GM12878 (cell line): ENCODE measurements at regions not wholly inside any gene's neighbourhood (a gene's known extent, or its start where the extent isn't known, plus 50 kb on each side); places are given as distances from the start of the nearest gene placed in this dataset.

ENCODE experiments used
- ATAC-seq: fragments of 200-7000 bp; cut with Tn5 transposase; 3 replicates; pipeline ENCODE4 v1.9.1; 2020; ENCODE audit warnings: mild to moderate bottlenecking, moderate library complexity
- BruUV-seq: library from RNA; stranded (reverse); fragments of 400-500 nt; replicated peaks from 2 replicates; lab custom pipeline; 2021; lab: Mats Ljungman, UMichigan
- CTCF ChIA-PET: fragments of 300-600 bp; sonication (Branson Sonifier 250); formaldehyde crosslinking; extraction: SDS; loops from one replicate; lab custom pipeline; 2021; ENCODE audit warnings: inconsistent platforms; lab: Yijun Ruan, JAX
- POLR2A ChIA-PET: fragments of 350-600 bp; formaldehyde crosslinking; extraction: SDS; loops from one replicate; lab custom pipeline; 2021; ENCODE audit warnings: inconsistent platforms; lab: Charles Lee
- RAD21 ChIA-PET: fragments of 300-600 bp; sonication (Branson Sonifier 250); formaldehyde crosslinking; loops from one replicate; lab custom pipeline; 2023; ENCODE audit warnings: antibody characterized with exemption; ENCODE audit not compliant: unreplicated experiment; lab: Charles Lee
- SMC1A ChIA-PET: fragments of 300-600 bp; sonication (Branson Sonifier 250); formaldehyde crosslinking; loops from one replicate; lab custom pipeline; 2023; ENCODE audit not compliant: unreplicated experiment, uncharacterized antibody; lab: Charles Lee
- DNase-seq: peaks from one replicate; pipeline ENCODE4 v3.0.0-alpha.2; 2011; ENCODE audit warnings: low read depth, low spot score
- FAIRE-seq: peaks from 3 replicates; lab custom pipeline; 2011; peaks lifted over from hg19 to GRCh38; lab: Jason Lieb, UNC
- H2AFZ ChIP-seq: 2 replicates; pipeline ENCODE4 v1.6.0; 2011; ENCODE audit warnings: low read depth, low read length, control low read depth; ENCODE audit not compliant: control insufficient read depth
- H3K27ac ChIP-seq: 2 replicates; pipeline ENCODE4 v1.5.1; 2011; ENCODE audit warnings: control low read depth; ENCODE audit not compliant: control insufficient read depth, insufficient read depth
- H3K27me3 ChIP-seq, 2 experiments: replicated peaks in 1 of 2; 2 replicates each; pipeline versions ENCODE4 v1.6.0 to v1.6.1; 2011; ENCODE audit warnings: low read length in 1 of 2; ENCODE audit not compliant: control insufficient read depth in 2 of 2, insufficient read depth in 2 of 2
- H3K36me3 ChIP-seq, 2 experiments: 2 replicates each; pipeline ENCODE4 v1.5.1; 2011; ENCODE audit warnings: low read length in 1 of 2; ENCODE audit not compliant: control insufficient read depth in 2 of 2, insufficient read depth in 2 of 2
- H3K4me1 ChIP-seq: 2 replicates; pipeline ENCODE4 v1.6.1; 2011; ENCODE audit warnings: mild to moderate bottlenecking, low read length, moderate library complexity, mixed read lengths; ENCODE audit not compliant: control insufficient read depth, insufficient read depth
- H3K4me2 ChIP-seq: 2 replicates; pipeline ENCODE4 v1.6.0; 2011; ENCODE audit warnings: control low read depth; ENCODE audit not compliant: control insufficient read depth, insufficient read depth
- H3K4me3 ChIP-seq: fragments of 200-600 bp; sonication (generic); 2 replicates; pipeline ENCODE4 v1.5.1; 2016
- H3K79me2 ChIP-seq: 2 replicates; pipeline ENCODE4 v1.6.0; 2011; ENCODE audit warnings: low read length; ENCODE audit not compliant: control insufficient read depth, insufficient read depth
- H3K9ac ChIP-seq: 2 replicates; pipeline ENCODE4 v1.8.0; 2011; ENCODE audit warnings: low read length, control low read depth, mixed read lengths; ENCODE audit not compliant: control insufficient read depth, insufficient read depth
- H3K9me3 ChIP-seq: replicated peaks from 3 replicates; pipeline ENCODE4 v1.5.1; 2011; ENCODE audit warnings: mild to moderate bottlenecking, low read length; ENCODE audit not compliant: control insufficient read depth, insufficient read depth
- H4K20me1 ChIP-seq: 2 replicates; pipeline ENCODE4 v1.6.0; 2011; ENCODE audit not compliant: control insufficient read depth, insufficient read depth
- BACH1 ChIP-seq: fragments of 450-650 bp; IDR thresholded peaks from 2 replicates; pipeline ENCODE4 v1.6.1; 2017; ENCODE audit warnings: mild to moderate bottlenecking, borderline replicate concordance
- CEBPZ ChIP-seq: fragments of 150-350 bp; IDR thresholded peaks from 2 replicates; pipeline ENCODE4 v1.6.1; 2016; ENCODE audit warnings: low read depth, low read length
- FOXM1 ChIP-seq: IDR thresholded peaks from 2 replicates; pipeline ENCODE4 v1.6.1; 2012; ENCODE audit warnings: low read depth, mild to moderate bottlenecking, inconsistent platforms, low read length, moderate library complexity
- IRF3 ChIP-seq: fragments of 450-650 bp; IDR thresholded peaks from 2 replicates; pipeline ENCODE4 v1.6.1; 2014; ENCODE audit warnings: mild to moderate bottlenecking
- MEF2A ChIP-seq: IDR thresholded peaks from 2 replicates; pipeline ENCODE4 v1.6.1; 2011; ENCODE audit warnings: low read depth, mild to moderate bottlenecking, low read length, moderate library complexity; ENCODE audit not compliant: insufficient read depth
- MYC ChIP-seq: IDR thresholded peaks from 2 replicates; pipeline ENCODE4 v1.6.1; 2011; ENCODE audit warnings: mild to moderate bottlenecking, low read length, moderate library complexity, inconsistent platforms; ENCODE audit not compliant: insufficient read depth, insufficient replicate concordance, insufficient read length, severe bottlenecking
- PBX3 ChIP-seq: IDR thresholded peaks from 2 replicates; pipeline ENCODE4 v1.6.1; 2011; ENCODE audit warnings: mild to moderate bottlenecking, low read depth, low read length, moderate library complexity; ENCODE audit not compliant: insufficient replicate concordance
- PKNOX1 ChIP-seq: fragments of 450-650 bp; IDR thresholded peaks from 2 replicates; pipeline ENCODE4 v1.6.1; 2016; ENCODE audit warnings: mild to moderate bottlenecking
- TBL1XR1 ChIP-seq: IDR thresholded peaks from 2 replicates; pipeline ENCODE4 v1.6.1; 2012; ENCODE audit warnings: low read depth, low read length, improper control_type of control experiment
- ZBTB11 ChIP-seq: fragments of 450-650 bp; formaldehyde crosslinking; IDR thresholded peaks from 2 replicates; pipeline ENCODE4 v1.5.0; 2022; ENCODE audit warnings: mild to moderate bottlenecking, missing genetic modification characterization
- ZNF384 ChIP-seq: IDR thresholded peaks from 2 replicates; pipeline ENCODE4 v1.6.1; 2012; ENCODE audit warnings: low read depth, mild to moderate bottlenecking, low read length, improper control_type of control experiment, borderline replicate concordance
- WGBS: methylation state at CpG from one replicate; pipeline ENCODE4 v1.1.6; 2016; ENCODE audit warnings: low lambda C conversion rate; ENCODE audit not compliant: insufficient replicate concordance, insufficient coverage; ENCODE audit errors: missing lambda C conversion rate; 5-methylcytosine and 5-hydroxymethylcytosine counted together
- in situ Hi-C: fragments of 300-500 bp; cut with MboI; formaldehyde crosslinking; loops from 9 replicates; pipeline ENCODE4 v1.14.3; 2018; ENCODE audit warnings: mixed read lengths
- intact Hi-C: fragments of 100-400 bp; cut with micrococcal nuclease; formaldehyde crosslinking; loops from one replicate; pipeline ENCODE4 v1.14.2; 2022; ENCODE audit not compliant: unreplicated experiment

- in situ Hi-C loops (no loop called here), intact Hi-C loops (no loop called here)
- 63% methylated on average over 6 of the region's 6 CpGs for WGBS
- Histone ChIP-seq H3K79me2 (no peaks in the 10 kb centered on the region), H3K36me3 (no peaks in the 10 kb centered on the region), H3K4me1 (peaks cover 10% of the 10 kb centered on the region; the same call in 1 of the 2 replicates), H3K4me3 (no peak overlapping the region), H3K27ac (no peak overlapping the region), H4K20me1 (no peaks in the 10 kb centered on the region), H2AFZ (no peak overlapping the region), H3K9me3 (peaks cover 2% of the 10 kb centered on the region; the same call in 1 of the 3 replicates)
- BruUV-seq, result no TSS peak
- RAD21 ChIA-PET, result no interaction called here
- no peak for FAIRE-seq
- CTCF ChIA-PET, result no interaction called here
- SMC1A ChIA-PET, result no interaction called here
- TF ChIP-seq PBX3, result no peak
- no peak for TF ChIP-seq BACH1
- TF ChIP-seq ZBTB11, result no peak
- TF ChIP-seq MEF2A, result no peak
- no peak for TF ChIP-seq CEBPZ
- no peak for TF ChIP-seq TBL1XR1
- no peak for TF ChIP-seq ZNF384
- no peak for TF ChIP-seq MYC
- no peak for TF ChIP-seq PKNOX1
- no peak for TF ChIP-seq IRF3
- no peak for TF ChIP-seq FOXM1
- TF ChIP-seq, all 136 proteins: peak for 0
- Histone ChIP-seq H3K9ac (no peak overlapping the region), H3K27me3 (no peaks in the 10 kb centered on the region), H3K4me2 (no peak overlapping the region)
- POLR2A ChIA-PET, result no interaction called here
- ATAC-seq, result no peak
- DNase-seq, result no peak
Observed at GRCh38 chr10:31584876-31585275, 265.9 kb downstream of the ZEB1 start.
